NCI-H526 treated with DMSO at 0.1 percent for 48 hours (cell line): ENCODE measurements at regions not wholly inside any gene's neighbourhood (a gene's known extent, or its start where the extent isn't known, plus 50 kb on each side); places are given as distances from the start of the nearest gene placed in this dataset.
"Not testable (repeated sequence)": the region's sequence is repeated elsewhere in the genome, so short reads cannot be mapped to it uniquely, and the experiment has no call there.

ENCODE experiments used
- DNase-seq: peaks from one replicate; lab custom pipeline; 2025; lab: John Stamatoyannopoulos, UW

GRCh38 chr1:38500891-38501290 lies 358.7 kb downstream of the RRAGC start:
- no peak for DNase-seq

GRCh38 chr1:38500352-38500751 lies 359.2 kb downstream of the RRAGC start:
- DNase-seq: no peak

GRCh38 chr1:38498686-38499085 lies 360.9 kb downstream of the RRAGC start:
- DNase-seq: peak; percentile 60

GRCh38 chr1:38497921-38498656 lies 361.5 kb downstream of the RRAGC start:
- DNase-seq: peak; percentile 87

- DNase-seq: not testable (repeated sequence)
Measured at GRCh38 chr1:38493306-38493705, 366.3 kb downstream of the RRAGC start.

- DNase-seq: peak; percentile 36
Measured at GRCh38 chr1:38489844-38490270, 369.7 kb downstream of the RRAGC start.

GRCh38 chr1:38488162-38488898 lies 371.2 kb downstream of the RRAGC start:
- no peak for DNase-seq

- DNase-seq: no peak
Measured at GRCh38 chr1:38487396-38487795, 372.2 kb downstream of the RRAGC start.

- DNase-seq: no peak
Measured at GRCh38 chr1:38486085-38486484, 373.5 kb downstream of the RRAGC start.

GRCh38 chr1:38481871-38482826 lies 377.4 kb downstream of the RRAGC start:
- DNase-seq: no peak

GRCh38 chr1:38479662-38480061 lies 379.9 kb downstream of the RRAGC start:
- not testable (repeated sequence) for DNase-seq

- no peak for DNase-seq
Measured at GRCh38 chr1:38477811-38478210, 381.8 kb downstream of the RRAGC start.

- DNase-seq: no peak
Measured at GRCh38 chr1:38476850-38477178, 382.8 kb downstream of the RRAGC start.

GRCh38 chr1:38476111-38476849 lies 383.3 kb downstream of the RRAGC start:
- DNase-seq: no peak

- no peak for DNase-seq
Measured at GRCh38 chr1:38475624-38476005, 384.0 kb downstream of the RRAGC start.

- DNase-seq: no peak
Measured at GRCh38 chr1:38474738-38475623, 384.6 kb downstream of the RRAGC start.

- DNase-seq: no peak
Measured at GRCh38 chr1:38466487-38466886, 393.1 kb downstream of the RRAGC start.

GRCh38 chr1:38465460-38465859 lies 394.1 kb downstream of the RRAGC start:
- DNase-seq: no peak

GRCh38 chr1:38464071-38464661 lies 395.4 kb downstream of the RRAGC start:
- DNase-seq: no peak

GRCh38 chr1:38463074-38463473 lies 396.5 kb downstream of the RRAGC start:
- DNase-seq: no peak
